HCT116 (cell line): ENCODE measurements at regions not wholly inside any gene's neighbourhood (a gene's known extent, or its start where the extent isn't known, plus 50 kb on each side); places are given as distances from the start of the nearest gene placed in this dataset.

Experiments used
- ATAC-seq: fragments of 200-7000 bp; cut with Tn5 transposase; 2 replicates; pipeline ENCODE4 v1.9.1; 2020; ENCODE audit warnings: mild to moderate bottlenecking, moderate library complexity
- BruUV-seq: library from RNA; stranded (reverse); fragments of 400-500 nt; replicated peaks from 2 replicates; lab custom pipeline; 2021; lab: Mats Ljungman, UMichigan
- CTCF ChIA-PET: fragments of 300-600 bp; sonication (Branson Sonifier 250); formaldehyde crosslinking; loops from one replicate; lab custom pipeline; 2021; ENCODE audit warnings: antibody characterized with exemption; lab: Charles Lee
- POLR2A ChIA-PET: fragments of 300-600, 350-600 bp; sonication (Branson Sonifier 250); formaldehyde crosslinking; loops from one replicate; lab custom pipeline; 2021; ENCODE audit warnings: antibody characterized with exemption; lab: Charles Lee
- RAD21 ChIA-PET, 2 experiments: fragments of 300-600 bp; sonication (Branson Sonifier 250); formaldehyde crosslinking; loops; one replicate each; lab custom pipeline; 2023; ENCODE audit warnings: low total read pairs in 2 of 2; ENCODE audit not compliant: uncharacterized antibody in 2 of 2, unreplicated experiment in 2 of 2, low non-redundant PET in 1 of 2; lab: Charles Lee
- DNase-seq: peaks from one replicate; pipeline ENCODE4 v3.0.0-alpha.2; 2010; ENCODE audit warnings: low read depth, low spot score
- H2AFZ ChIP-seq: fragments of 200-600 bp; shearing (Covaris generic), sonication (generic); 2 replicates; pipeline ENCODE4 v1.6.1; 2017; ENCODE audit warnings: low read depth, mixed run types, mixed read lengths, antibody characterized with exemption, low read length; ENCODE audit not compliant: poor library complexity, severe bottlenecking
- H3K27ac ChIP-seq: 2 replicates; pipeline ENCODE4 v1.5.1; 2012; ENCODE audit warnings: low read depth, low read length
- H3K27me3 ChIP-seq: fragments of 200-600 bp; sonication (generic); 2 replicates; pipeline ENCODE4 v1.6.1; 2016; ENCODE audit warnings: mixed run types, low read length, mixed read lengths; ENCODE audit not compliant: insufficient read depth
- H3K36me3 ChIP-seq, 2 experiments: fragments of 200-500 bp in 1 of 2; fragments of 200-600 bp in 1 of 2; sonication (Bioruptor generic) in 1 of 2; sonication (generic) in 1 of 2; 2 replicates each; pipeline versions ENCODE4 v1.5.1 to v1.6.1; 2014 to 2016; ENCODE audit warnings: low read length in 2 of 2, inconsistent platforms in 1 of 2, mixed read lengths in 1 of 2, mixed run types in 1 of 2; ENCODE audit not compliant: insufficient read depth in 2 of 2, control insufficient read depth in 1 of 2
- H3K4me1 ChIP-seq, 2 experiments: fragments of 200-600 bp in 1 of 2; sonication (generic) in 1 of 2; 2 replicates each; pipeline versions ENCODE4 v1.5.1 to v1.6.1; 2012 to 2017; ENCODE audit warnings: low read length in 2 of 2, inconsistent platforms in 1 of 2, mild to moderate bottlenecking in 1 of 2, mixed read lengths in 1 of 2, mixed run types in 1 of 2, moderate library complexity in 1 of 2; ENCODE audit not compliant: insufficient read depth in 2 of 2, control insufficient read depth in 1 of 2
- H3K4me2 ChIP-seq: fragments of 200-600 bp; sonication (generic); 2 replicates; pipeline ENCODE4 v1.6.1; 2017; ENCODE audit warnings: mixed run types, low read length, mixed read lengths
- H3K4me3 ChIP-seq, 2 experiments: fragments of 200-600 bp in 1 of 2; sonication (generic) in 1 of 2; replicated peaks in 1 of 2; 2 replicates each; pipeline ENCODE4 v1.5.1; 2011 to 2016; ENCODE audit warnings: low read length in 2 of 2, control low read depth in 1 of 2, low read depth in 1 of 2, mild to moderate bottlenecking in 1 of 2, mixed read lengths in 1 of 2, mixed run types in 1 of 2
- H3K79me2 ChIP-seq: fragments of 200-600 bp; sonication (generic); 2 replicates; pipeline ENCODE4 v1.6.1; 2017; ENCODE audit warnings: mild to moderate bottlenecking, mixed run types, low read length, moderate library complexity, mixed read lengths; ENCODE audit not compliant: insufficient read depth
- H3K9ac ChIP-seq: fragments of 200-600 bp; sonication (generic); 2 replicates; pipeline ENCODE4 v1.6.1; 2016; ENCODE audit warnings: low read length, mixed read lengths
- H3K9me2 ChIP-seq: fragments of 200-600 bp; sonication (generic), shearing (Covaris generic); 2 replicates; pipeline ENCODE4 v1.6.1; 2017; ENCODE audit warnings: mixed run types, mild to moderate bottlenecking, moderate library complexity; ENCODE audit not compliant: insufficient read depth
- H3K9me3 ChIP-seq, 2 experiments: fragments of 200-500 bp in 1 of 2; fragments of 200-600 bp in 1 of 2; sonication (Bioruptor generic) in 1 of 2; sonication (generic) in 1 of 2; 2 replicates each; pipeline ENCODE4 v1.6.1; 2014 to 2017; ENCODE audit warnings: low read length in 2 of 2, mixed read lengths in 2 of 2, inconsistent platforms in 1 of 2, low read depth in 1 of 2, mild to moderate bottlenecking in 1 of 2, mixed run types in 1 of 2, moderate library complexity in 1 of 2; ENCODE audit not compliant: control insufficient read depth in 1 of 2, insufficient read depth in 1 of 2
- H4K20me1 ChIP-seq: fragments of 200-600 bp; sonication (generic), shearing (Covaris generic); 2 replicates; pipeline ENCODE4 v1.6.1; 2017; ENCODE audit warnings: mixed run types, mild to moderate bottlenecking, moderate library complexity; ENCODE audit not compliant: insufficient read depth
- CEBPB ChIP-seq: IDR thresholded peaks from 2 replicates; pipeline ENCODE4 v1.6.1; 2012; ENCODE audit warnings: low read depth
- EGR1 ChIP-seq: IDR thresholded peaks from 2 replicates; pipeline ENCODE4 v1.6.1; 2012; ENCODE audit warnings: low read depth
- EZH2 ChIP-seq: fragments of 200-600 bp; sonication (generic); IDR thresholded peaks from 2 replicates; pipeline ENCODE4 v1.6.1; 2017; ENCODE audit warnings: antibody characterized with exemption, mixed run types
- FOSL1 ChIP-seq: IDR thresholded peaks from 2 replicates; pipeline ENCODE4 v1.6.1; 2012; ENCODE audit warnings: low read depth
- JUND ChIP-seq: IDR thresholded peaks from 2 replicates; pipeline ENCODE4 v1.6.1; 2012
- POLR2A ChIP-seq: IDR thresholded peaks from 2 replicates; pipeline ENCODE4 v1.7.0; 2011; ENCODE audit warnings: borderline replicate concordance; ENCODE audit not compliant: insufficient read depth, insufficient read length; ENCODE audit errors: extremely low read depth
- SIN3A ChIP-seq: IDR thresholded peaks from 2 replicates; pipeline ENCODE4 v1.6.1; 2012; ENCODE audit warnings: low read depth
- SP1 ChIP-seq: IDR thresholded peaks from 2 replicates; pipeline ENCODE4 v1.6.1; 2012; ENCODE audit warnings: low read depth
- SRF ChIP-seq: IDR thresholded peaks from 2 replicates; pipeline ENCODE4 v1.6.1; 2012; ENCODE audit warnings: low read depth
- TCF7L2 ChIP-seq: IDR thresholded peaks from 2 replicates; pipeline ENCODE4 v1.7.0; 2011; ENCODE audit warnings: borderline replicate concordance, inconsistent platforms; ENCODE audit not compliant: insufficient read depth, insufficient read length; ENCODE audit errors: extremely low read depth
- YY1 ChIP-seq: IDR thresholded peaks from 2 replicates; pipeline ENCODE4 v1.6.1; 2011; ENCODE audit warnings: low read length, low read depth, moderate library complexity, mild to moderate bottlenecking; ENCODE audit not compliant: insufficient replicate concordance; ENCODE audit errors: extremely low read depth
- ZFX ChIP-seq: fragments of 450-650 bp; IDR thresholded peaks from 2 replicates; pipeline ENCODE4 v1.6.1; 2017
- intact Hi-C: fragments of 100-400 bp; cut with micrococcal nuclease; formaldehyde crosslinking; loops from 2 replicates; pipeline ENCODE4 v1.10.0; 2022
- TF ChIP-seq, protein P1 (sequence below): IDR thresholded peaks from 2 replicates; pipeline ENCODE4 v1.6.1; 2011; ENCODE audit warnings: mild to moderate bottlenecking, low read length, moderate library complexity; ENCODE audit not compliant: insufficient replicate concordance; ENCODE audit errors: extremely low read depth
- TF ChIP-seq, protein P2 (sequence below), 3 experiments: fragments of 200-600 bp in 1 of 3; sonication (generic) in 1 of 3; IDR thresholded peaks in 2 of 3; conservative IDR thresholded peaks in 1 of 3; 2 replicates each; pipeline ENCODE4 v1.5.1; 2012 to 2017; ENCODE audit warnings: low read depth in 2 of 3, low read length in 2 of 3, antibody characterized with exemption in 1 of 3, borderline replicate concordance in 1 of 3, control low read depth in 1 of 3, mild to moderate bottlenecking in 1 of 3, mixed read lengths in 1 of 3, mixed run types in 1 of 3, moderate library complexity in 1 of 3; ENCODE audit not compliant: insufficient read depth in 1 of 3
- TF ChIP-seq, protein P3 (sequence below): IDR thresholded peaks from 2 replicates; pipeline ENCODE4 v1.6.1; 2012

DNA sequence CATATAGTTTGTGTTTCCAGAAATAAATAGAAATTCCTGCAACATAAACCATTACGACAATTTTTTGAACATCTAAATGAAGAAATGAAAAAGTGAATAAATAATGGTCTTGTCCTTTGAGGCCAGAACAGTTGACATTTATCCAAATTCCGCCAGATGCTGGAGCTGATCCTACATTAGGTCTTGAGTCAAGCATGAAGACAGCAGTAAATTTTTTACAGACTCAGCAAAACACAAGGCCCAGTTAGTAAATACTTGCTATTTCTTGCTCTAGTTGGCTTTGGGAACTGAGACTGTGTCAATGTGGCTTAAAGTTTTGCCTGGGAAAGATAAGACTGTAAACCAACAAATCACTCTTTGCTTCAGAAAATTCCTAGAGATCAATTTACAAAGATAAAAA is 540.1 kb upstream of the RGS18 start:
- POLR2A ChIA-PET: no interaction called here
- RAD21 ChIA-PET: no interaction called here
- DNase-seq (no peak), ATAC-seq (no peak)
- no peak overlapping the region for H3K4me3 ChIP-seq
- H3K27me3 ChIP-seq: no peaks in the 10 kb centered on the region
- no peaks in the 10 kb centered on the region for H3K36me3 ChIP-seq
- H3K9ac ChIP-seq: no peak overlapping the region
- CTCF ChIA-PET: no interaction called here
- H3K4me2 ChIP-seq: no peak overlapping the region
- H2AFZ ChIP-seq: no peak overlapping the region
- H3K9me3 ChIP-seq: no peaks in the 10 kb centered on the region
- no peaks in the 10 kb centered on the region for H4K20me1 ChIP-seq
- H3K79me2 ChIP-seq: no peaks in the 10 kb centered on the region
- TF ChIP-seq YY1 (no peak), TCF7L2 (no peak), JUND (no peak), SP1 (no peak)
- TF ChIP-seq, protein P1, sequence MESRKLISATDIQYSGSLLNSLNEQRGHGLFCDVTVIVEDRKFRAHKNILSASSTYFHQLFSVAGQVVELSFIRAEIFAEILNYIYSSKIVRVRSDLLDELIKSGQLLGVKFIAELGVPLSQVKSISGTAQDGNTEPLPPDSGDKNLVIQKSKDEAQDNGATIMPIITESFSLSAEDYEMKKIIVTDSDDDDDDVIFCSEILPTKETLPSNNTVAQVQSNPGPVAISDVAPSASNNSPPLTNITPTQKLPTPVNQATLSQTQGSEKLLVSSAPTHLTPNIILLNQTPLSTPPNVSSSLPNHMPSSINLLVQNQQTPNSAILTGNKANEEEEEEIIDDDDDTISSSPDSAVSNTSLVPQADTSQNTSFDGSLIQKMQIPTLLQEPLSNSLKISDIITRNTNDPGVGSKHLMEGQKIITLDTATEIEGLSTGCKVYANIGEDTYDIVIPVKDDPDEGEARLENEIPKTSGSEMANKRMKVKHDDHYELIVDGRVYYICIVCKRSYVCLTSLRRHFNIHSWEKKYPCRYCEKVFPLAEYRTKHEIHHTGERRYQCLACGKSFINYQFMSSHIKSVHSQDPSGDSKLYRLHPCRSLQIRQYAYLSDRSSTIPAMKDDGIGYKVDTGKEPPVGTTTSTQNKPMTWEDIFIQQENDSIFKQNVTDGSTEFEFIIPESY: no peak
- H3K27ac ChIP-seq: no peak overlapping the region
- intact Hi-C loops: no loop called here
- no TSS peak for BruUV-seq
- H3K4me1 ChIP-seq: no peaks in the 10 kb centered on the region
- no peaks in the 10 kb centered on the region for H3K9me2 ChIP-seq

DNA sequence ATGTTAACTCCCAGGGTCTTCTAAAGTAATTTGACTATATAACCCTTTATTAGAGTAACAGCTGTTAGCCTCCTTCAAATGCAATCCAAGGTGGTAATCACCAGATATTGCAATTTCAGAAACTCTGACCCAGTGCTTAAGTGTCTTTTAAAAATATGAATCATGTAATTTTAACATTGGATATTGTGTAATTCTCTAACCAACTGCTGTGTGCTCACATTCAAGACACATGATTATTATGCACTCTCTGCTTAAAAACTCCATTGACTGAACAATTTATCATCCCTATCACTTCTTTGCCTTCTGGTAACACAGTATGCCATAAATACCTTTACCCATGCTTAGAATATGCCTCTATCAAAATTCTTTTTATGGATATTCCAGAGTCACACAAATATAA is 537.4 kb upstream of the RGS18 start:
- no peak for DNase-seq
- Histone ChIP-seq H3K9me3 (no peaks in the 10 kb centered on the region), H3K27me3 (no peaks in the 10 kb centered on the region), H3K4me3 (no peak overlapping the region), H3K4me2 (no peak overlapping the region), H3K79me2 (no peaks in the 10 kb centered on the region), H2AFZ (no peak overlapping the region), H3K36me3 (no peaks in the 10 kb centered on the region), H3K27ac (no peak overlapping the region), H3K9ac (no peak overlapping the region), H3K9me2 (no peaks in the 10 kb centered on the region), H4K20me1 (no peaks in the 10 kb centered on the region), H3K4me1 (no peaks in the 10 kb centered on the region)
- ChIA-PET RAD21 (no interaction called here), CTCF (no interaction called here), POLR2A (no interaction called here)
- BruUV-seq: no TSS peak
- intact Hi-C loops: no loop called here
- no peak for ATAC-seq
- no peak for TF ChIP-seq EGR1
- no peak for TF ChIP-seq ZFX
- no peak for TF ChIP-seq EZH2
- TF ChIP-seq FOSL1: no peak
- TF ChIP-seq CEBPB: no peak
- TF ChIP-seq, protein P2, sequence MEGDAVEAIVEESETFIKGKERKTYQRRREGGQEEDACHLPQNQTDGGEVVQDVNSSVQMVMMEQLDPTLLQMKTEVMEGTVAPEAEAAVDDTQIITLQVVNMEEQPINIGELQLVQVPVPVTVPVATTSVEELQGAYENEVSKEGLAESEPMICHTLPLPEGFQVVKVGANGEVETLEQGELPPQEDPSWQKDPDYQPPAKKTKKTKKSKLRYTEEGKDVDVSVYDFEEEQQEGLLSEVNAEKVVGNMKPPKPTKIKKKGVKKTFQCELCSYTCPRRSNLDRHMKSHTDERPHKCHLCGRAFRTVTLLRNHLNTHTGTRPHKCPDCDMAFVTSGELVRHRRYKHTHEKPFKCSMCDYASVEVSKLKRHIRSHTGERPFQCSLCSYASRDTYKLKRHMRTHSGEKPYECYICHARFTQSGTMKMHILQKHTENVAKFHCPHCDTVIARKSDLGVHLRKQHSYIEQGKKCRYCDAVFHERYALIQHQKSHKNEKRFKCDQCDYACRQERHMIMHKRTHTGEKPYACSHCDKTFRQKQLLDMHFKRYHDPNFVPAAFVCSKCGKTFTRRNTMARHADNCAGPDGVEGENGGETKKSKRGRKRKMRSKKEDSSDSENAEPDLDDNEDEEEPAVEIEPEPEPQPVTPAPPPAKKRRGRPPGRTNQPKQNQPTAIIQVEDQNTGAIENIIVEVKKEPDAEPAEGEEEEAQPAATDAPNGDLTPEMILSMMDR (IDR thresholded peaks at IDR 0.05 in 2 of 3, conservative IDR thresholded peaks at IDR 0.05 in 1 of 3; ENCODE audit: borderline replicate concordance in 1 of 3, insufficient read depth in 1 of 3, low read depth in 2 of 3, low read length in 2 of 3): no peak
- no peak for TF ChIP-seq SIN3A
- TF ChIP-seq SRF: no peak
- TF ChIP-seq, protein P3, sequence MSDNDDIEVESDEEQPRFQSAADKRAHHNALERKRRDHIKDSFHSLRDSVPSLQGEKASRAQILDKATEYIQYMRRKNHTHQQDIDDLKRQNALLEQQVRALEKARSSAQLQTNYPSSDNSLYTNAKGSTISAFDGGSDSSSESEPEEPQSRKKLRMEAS: no peak
- no peak for TF ChIP-seq POLR2A
- no peak for TF ChIP-seq TCF7L2
